Cardiac septum (tissue), 1 donor: ENCODE measurements at regions not wholly inside any gene's neighbourhood (a gene's known extent, or its start where the extent isn't known, plus 50 kb on each side); places are given as distances from the start of the nearest gene placed in this dataset.

Experiments
- DNase-seq: peaks from one replicate; pipeline ENCODE4 v3.0.0-alpha.2; 2020; ENCODE audit warnings: low spot score
- intact Hi-C: fragments of 100-400 bp; cut with DNase I; formaldehyde crosslinking; loops from one replicate; pipeline ENCODE4 v1.14.0; 2022
- donor health status: DM: no; HTN: no; CAD: no.

GRCh38 chr2:59884166-59884565 is 669.3 kb downstream of the BCL11A start:
- intact Hi-C loops = loop anchor here (10.0 kb wide), 1 partner anchor 671 kb away; the partner anchor contains the start of gene BCL11A
- DNase-seq = no peak

GRCh38 chr2:59882822-59883221 is 670.6 kb downstream of the BCL11A start:
- DNase-seq = no peak
- intact Hi-C loops = loop anchor here (10.0 kb wide), 1 partner anchor 672 kb away; the partner anchor contains the start of gene BCL11A

GRCh38 chr2:59882279-59882678 is 671.2 kb downstream of the BCL11A start:
- no peak for DNase-seq
- intact Hi-C loops = loop anchor here (10.0 kb wide), 1 partner anchor 673 kb away; the partner anchor contains the start of gene BCL11A

GRCh38 chr2:59881218-59881617 is 672.2 kb downstream of the BCL11A start:
- DNase-seq = no peak
- intact Hi-C loops = loop anchor here (10.0 kb wide), 1 partner anchor 674 kb away; the partner anchor contains the start of gene BCL11A

GRCh38 chr2:59879700-59880131 is 673.7 kb downstream of the BCL11A start:
- DNase-seq = no peak
- intact Hi-C loops = loop anchor here (10.0 kb wide), 1 partner anchor 675 kb away; the partner anchor contains the start of gene BCL11A

GRCh38 chr2:59875836-59876235 is 677.6 kb downstream of the BCL11A start:
- DNase-seq = no peak
- intact Hi-C loops = no loop called here

- DNase-seq = no peak
- intact Hi-C loops = no loop called here
Observed at GRCh38 chr2:59874971-59875755, 678.3 kb downstream of the BCL11A start.

- no peak for DNase-seq
- intact Hi-C loops = no loop called here
Observed at GRCh38 chr2:59874361-59874760, 679.1 kb downstream of the BCL11A start.

- DNase-seq = no peak
- intact Hi-C loops = no loop called here
Observed at GRCh38 chr2:59871830-59872229, 681.6 kb downstream of the BCL11A start.

GRCh38 chr2:59868981-59869380 is 684.5 kb downstream of the BCL11A start:
- no peak for DNase-seq
- intact Hi-C loops = no loop called here

GRCh38 chr2:59866436-59866835 is 687.0 kb downstream of the BCL11A start:
- no peak for DNase-seq
- intact Hi-C loops = no loop called here

GRCh38 chr2:59858540-59858939 is 694.9 kb downstream of the BCL11A start:
- DNase-seq = no peak
- intact Hi-C loops = no loop called here

GRCh38 chr2:59857109-59857508 is 696.3 kb downstream of the BCL11A start:
- no peak for DNase-seq
- intact Hi-C loops = no loop called here

GRCh38 chr2:59856391-59856790 is 697.1 kb downstream of the BCL11A start:
- DNase-seq = no peak
- intact Hi-C loops = no loop called here

GRCh38 chr2:59853032-59853431 is 700.4 kb downstream of the BCL11A start:
- no peak for DNase-seq
- intact Hi-C loops = no loop called here

GRCh38 chr2:59851836-59852475 is 701.5 kb downstream of the BCL11A start:
- DNase-seq = no peak
- intact Hi-C loops = no loop called here

GRCh38 chr2:59850554-59850953 is 702.9 kb downstream of the BCL11A start:
- intact Hi-C loops = no loop called here

GRCh38 chr2:59833941-59834340 is 719.5 kb downstream of the BCL11A start:
- intact Hi-C loops = no loop called here
- no peak for DNase-seq

More at GRCh38 chr2:59850554-59850953, 702.9 kb downstream of the BCL11A start:
- no peak for DNase-seq

- intact Hi-C loops = no loop called here
- DNase-seq = no peak
Observed at GRCh38 chr2:59830601-59831000, 722.9 kb downstream of the BCL11A start.

- DNase-seq = no peak
- intact Hi-C loops = no loop called here
Observed at GRCh38 chr2:59827677-59828076, 725.8 kb downstream of the BCL11A start.

- no peak for DNase-seq
Observed at GRCh38 chr2:59826177-59826576, 727.3 kb downstream of the BCL11A start.

More at GRCh38 chr2:59826177-59826576, 727.3 kb downstream of the BCL11A start:
- intact Hi-C loops = no loop called here
